GM18868 (cell line): ENCODE measurements at regions not wholly inside any gene's neighbourhood (a gene's known extent, or its start where the extent isn't known, plus 50 kb on each side); places are given as distances from the start of the nearest gene placed in this dataset.

Experiments
- ATAC-seq: cut with Tn5 transposase; IDR thresholded peaks from one replicate; pipeline ENCODE4 v1.9.1; 2021; ENCODE audit warnings: mild to moderate bottlenecking, moderate library complexity; ENCODE audit not compliant: unreplicated experiment

DNA sequence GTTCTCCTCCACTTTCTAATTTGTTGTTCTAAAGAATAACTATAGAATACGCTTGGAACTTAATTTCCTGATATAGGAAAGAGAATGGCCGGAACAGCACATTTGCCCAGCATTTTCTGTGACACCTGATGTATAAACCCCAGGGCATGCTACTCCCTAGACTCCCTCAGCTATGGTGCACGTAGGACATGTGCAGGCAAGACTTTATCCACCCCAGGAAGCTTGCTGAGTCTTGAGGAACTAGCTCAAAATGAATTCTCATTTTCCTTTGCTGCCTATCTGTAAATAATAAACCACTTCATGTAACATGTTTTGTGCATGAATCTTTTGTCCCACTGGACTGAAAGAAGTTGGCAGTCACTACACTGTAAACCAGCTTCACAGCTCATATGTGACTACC lies 535.8 kb upstream of the SLITRK1 start:
- ATAC-seq, result no peak

- ATAC-seq, result no peak
Observed at GRCh38 chr13:84417416-84417815, 535.1 kb upstream of the SLITRK1 start.

DNA sequence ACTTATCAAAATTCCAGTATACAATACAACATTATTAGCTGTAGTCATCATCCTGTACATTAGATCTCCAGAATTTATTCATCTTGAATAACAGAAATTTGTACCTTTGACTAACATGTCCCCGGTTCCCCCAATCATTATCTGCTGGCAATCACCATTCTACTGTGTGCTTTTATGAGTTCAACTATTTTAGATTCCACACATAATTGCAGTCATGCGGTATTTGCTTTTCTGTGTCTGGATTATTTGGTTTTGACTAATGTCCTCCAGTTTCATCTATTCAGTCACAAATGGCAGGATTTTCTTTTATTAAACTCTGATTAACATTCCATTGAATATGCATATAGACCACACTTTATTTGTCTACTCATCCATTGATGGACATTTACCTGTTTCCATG lies 530.7 kb upstream of the SLITRK1 start:
- no peak for ATAC-seq

DNA sequence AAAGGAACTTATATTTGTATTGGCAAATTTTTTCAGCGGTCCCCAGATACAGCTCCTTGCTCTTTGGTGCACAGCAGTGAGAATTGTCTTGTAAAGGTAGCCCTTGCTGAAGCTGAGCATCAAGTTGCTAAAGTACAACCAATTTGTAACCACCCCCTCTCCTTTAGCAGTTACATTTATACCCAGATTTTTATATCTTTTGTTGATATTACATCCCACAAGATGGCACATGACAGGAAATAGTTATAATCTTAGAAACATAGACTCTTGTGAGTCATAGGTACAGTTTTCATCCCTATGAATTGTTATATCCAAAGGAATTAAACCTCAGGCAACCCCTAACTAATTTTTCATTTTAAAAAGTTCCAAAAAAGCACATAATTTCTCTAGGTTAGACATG lies 523.0 kb upstream of the SLITRK1 start:
- ATAC-seq, result no peak

DNA sequence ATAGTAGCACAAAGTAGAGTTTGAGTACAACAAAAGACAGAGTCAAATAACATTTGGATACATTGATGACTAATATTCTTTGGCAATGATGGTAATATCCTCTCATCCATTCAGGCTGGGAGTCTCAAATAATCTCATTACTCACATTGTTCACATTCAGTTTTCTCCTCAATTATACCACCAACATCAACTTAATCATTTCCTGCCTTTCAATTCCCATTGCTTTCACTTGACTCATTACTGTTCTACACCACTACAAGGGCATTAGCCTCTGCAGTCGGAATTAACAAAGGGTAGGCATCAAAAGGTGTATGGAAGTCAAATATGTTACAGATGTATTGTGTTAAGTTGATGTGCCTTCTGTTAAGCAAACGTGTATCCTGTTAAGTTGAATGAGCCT lies 518.4 kb upstream of the SLITRK1 start:
- no peak for ATAC-seq

DNA sequence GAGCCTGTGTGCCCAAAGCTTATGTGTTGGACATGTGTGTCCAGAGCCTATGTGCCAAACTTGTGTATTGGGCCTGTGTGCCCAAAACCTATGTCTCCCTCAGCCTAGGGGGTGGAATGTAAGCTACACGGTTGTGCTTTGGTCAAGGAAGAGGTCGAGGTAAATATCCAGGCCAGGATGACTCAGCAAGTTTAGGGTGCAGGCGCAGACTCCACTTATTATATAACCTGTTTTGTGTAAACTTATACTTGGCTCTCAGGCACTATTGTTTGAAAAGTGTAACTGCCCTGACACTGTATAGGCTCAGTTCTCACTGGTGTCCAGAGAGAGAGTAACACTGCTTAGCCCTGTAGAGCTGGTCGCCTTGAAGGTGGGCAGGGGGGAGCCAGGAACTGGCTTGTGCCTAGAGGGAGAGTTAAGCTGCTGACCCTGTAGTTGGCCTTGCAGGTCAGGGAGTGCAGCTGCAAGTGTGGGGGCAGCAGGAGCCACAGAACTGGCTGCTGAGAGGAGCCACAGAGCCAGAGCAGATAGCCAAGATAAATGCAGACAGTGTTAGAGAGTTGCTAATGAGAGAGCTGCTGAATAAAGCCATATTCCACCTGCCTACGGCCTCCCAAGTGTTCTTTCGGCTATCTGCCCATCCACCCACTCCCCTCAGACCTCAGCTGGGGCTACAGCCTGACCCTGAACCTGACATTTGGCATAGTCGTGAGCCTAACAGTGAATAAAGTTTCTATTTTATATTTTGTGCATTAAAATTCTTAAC lies 517.2 kb upstream of the SLITRK1 start:
- ATAC-seq, result no peak

GRCh38 chr13:84393981-84394625 lies 511.8 kb upstream of the SLITRK1 start:
- no peak for ATAC-seq

- ATAC-seq, result no peak
Observed at GRCh38 chr13:84380866-84381265, 498.6 kb upstream of the SLITRK1 start.

GRCh38 chr13:84377106-84377505 lies 494.8 kb upstream of the SLITRK1 start:
- ATAC-seq, result no peak

- no peak for ATAC-seq
Observed at GRCh38 chr13:84366506-84366905, 484.2 kb upstream of the SLITRK1 start.

DNA sequence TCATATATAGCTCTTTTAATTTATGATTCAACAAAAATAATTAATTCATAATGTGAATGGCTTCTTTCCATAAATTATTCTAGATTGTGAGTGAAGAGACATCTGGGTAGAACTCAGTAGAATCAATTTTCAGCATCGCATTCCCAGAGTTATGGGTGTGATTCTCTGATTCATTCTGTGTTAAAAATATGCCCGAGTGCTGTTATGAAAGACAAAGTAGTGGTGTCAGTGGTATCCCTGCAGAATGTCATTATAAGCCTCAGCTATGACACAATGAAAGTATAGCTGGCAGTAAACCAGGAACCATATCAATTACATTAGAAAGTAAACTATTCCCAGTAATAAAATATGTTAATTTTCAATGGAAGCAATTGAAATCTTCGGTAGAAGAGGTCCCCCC lies 480.5 kb upstream of the SLITRK1 start:
- no peak for ATAC-seq

DNA sequence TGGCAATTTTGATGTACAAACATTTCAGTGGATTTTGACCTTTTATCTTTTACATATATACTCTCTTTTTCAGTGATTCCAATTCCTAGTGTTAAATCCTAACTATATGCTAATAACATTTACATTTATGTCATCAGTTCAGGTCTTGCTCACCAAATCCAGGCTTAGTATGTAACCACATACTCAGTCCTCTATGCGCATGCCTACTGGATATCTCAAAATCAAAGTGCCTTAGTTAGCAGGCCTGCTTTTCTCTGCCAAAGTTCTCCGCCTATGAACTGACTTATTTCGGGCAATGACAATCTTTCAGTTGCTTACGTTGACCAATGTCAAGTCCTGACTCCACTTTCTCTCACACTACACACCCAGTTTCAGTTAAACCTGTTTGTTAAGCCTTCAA lies 478.5 kb upstream of the SLITRK1 start:
- no peak for ATAC-seq

DNA sequence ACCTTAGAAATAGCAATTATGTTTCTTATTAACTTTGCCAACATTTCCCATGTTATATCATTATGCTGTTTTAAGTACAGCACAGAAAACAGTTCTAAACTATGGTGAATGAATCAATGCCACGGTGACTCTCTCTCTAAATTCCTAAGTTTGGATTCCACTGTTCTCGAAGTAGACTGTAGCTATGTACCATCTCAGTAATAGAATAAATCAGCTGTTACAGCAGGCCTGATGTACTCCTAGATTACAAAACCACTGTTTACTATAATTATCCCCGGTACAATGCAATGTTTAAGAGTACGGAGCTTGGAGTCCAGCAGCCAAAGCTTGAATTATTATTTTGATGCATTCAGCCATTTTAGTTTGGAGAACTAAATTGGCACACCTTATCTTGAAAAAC lies 476.3 kb upstream of the SLITRK1 start:
- ATAC-seq, result no peak

DNA sequence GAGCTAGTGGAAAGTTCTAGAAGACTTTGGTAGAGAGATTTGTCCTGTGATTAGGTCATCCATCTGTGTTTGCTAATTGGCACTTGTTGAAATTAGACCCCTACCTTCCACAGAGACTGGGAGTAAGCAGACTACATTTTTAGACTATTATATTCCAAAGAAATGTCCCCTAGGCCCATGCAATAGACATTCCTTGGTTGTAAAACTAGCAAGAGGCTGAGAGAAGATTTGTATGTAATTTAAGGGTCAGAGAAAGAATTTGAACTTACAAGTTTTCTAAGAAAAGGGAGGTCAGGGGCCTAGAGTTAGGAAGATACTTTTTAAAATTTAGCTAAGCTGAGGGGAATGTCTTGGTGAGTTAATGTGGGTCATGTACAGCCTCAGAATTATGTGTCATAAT lies 470.7 kb upstream of the SLITRK1 start:
- no peak for ATAC-seq

- no peak for ATAC-seq
Observed at GRCh38 chr13:84339456-84339855, 457.2 kb upstream of the SLITRK1 start.

DNA sequence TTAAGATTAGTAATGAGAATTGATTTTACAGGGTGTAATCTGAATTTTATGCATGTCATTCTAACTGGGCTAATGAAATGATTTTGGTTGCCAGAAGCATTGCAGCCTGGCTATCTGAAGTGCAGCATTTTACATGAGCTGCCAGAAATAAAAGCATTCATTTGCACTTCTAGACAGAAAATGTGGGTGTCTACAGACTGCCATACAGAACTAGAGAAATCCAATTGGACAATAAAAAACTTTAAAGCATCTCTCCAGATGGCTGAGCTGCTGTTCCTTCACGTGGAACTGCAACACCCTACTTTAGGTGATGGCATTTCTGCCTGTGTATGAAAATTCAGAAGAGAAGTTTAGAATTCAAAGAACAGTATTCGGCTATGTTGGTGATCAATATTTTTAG lies 450.1 kb upstream of the SLITRK1 start:
- ATAC-seq, result no peak

DNA sequence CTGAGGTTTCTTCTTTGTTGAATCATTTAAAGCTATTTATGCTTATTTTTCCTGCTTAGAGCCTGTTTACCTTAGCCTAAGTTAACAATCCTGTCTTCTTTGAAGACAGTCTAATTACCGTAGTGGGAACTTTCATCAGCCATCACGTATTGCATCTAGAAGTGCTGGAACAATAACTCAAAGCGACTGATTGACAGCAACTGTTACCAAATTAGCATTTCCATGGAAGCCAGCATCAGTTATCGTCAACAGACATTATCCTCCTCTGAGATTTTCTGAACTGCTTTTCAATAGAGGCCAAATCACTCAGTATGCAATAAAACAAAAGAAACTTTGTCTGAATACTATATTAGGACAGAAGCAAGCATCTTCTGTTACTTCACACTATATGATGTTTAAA lies 433.3 kb upstream of the SLITRK1 start:
- no peak for ATAC-seq

DNA sequence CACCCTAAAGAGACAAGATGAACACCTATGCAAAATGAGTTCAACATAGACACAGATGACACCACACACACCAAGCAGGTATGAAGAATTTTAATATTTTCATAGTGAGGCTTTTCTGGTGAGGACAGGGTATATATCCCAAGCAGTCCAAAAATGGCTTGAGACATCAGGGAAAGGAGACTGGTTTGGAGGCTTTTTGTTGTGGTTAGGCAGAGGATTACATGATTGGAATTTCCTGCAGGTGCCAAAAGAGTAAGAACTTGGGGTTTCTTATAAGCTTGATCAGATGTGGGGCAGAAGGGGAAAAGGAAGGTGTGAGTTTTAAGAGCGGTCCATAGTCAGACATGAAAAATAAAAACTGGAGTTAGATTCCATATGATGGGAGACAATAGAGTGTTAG lies 420.8 kb upstream of the SLITRK1 start:
- ATAC-seq, result no peak

DNA sequence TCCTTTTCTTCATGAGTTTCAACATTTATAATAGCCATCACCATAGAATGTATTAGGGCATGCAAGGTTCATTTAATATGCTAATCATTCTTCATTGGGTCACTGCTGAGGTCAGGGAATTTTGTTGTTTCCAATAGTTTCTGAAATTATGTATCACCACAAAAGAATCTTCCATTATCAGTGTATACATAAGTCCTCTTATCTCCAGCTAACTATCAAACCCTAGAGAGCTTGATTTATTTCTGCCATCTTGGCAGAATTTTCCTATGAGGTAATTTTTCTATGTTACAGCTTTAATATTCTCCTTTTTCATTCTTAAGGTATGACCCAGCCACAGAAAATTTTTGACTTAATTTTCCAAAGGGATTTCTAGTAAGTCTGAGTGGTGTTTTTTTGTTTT lies 415.0 kb upstream of the SLITRK1 start:
- ATAC-seq, result no peak

DNA sequence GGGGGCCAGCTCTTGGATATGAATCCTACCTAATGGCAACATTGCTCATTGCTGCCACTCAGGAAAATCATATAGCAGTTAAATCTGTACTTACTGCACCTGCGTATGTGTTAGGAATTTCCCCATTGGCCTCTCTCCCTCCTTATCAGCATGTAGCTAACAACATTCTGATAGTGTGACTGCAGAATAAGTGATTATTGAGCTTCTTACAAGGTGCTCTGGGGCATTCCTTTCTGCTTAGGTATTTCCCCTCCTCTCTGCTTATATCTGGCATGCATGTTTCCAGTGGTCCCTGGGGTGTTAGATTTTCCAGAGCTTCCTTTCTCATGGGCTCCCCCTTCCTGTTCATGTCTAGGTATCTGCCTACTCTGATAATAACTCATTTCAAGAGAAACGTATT lies 414.1 kb upstream of the SLITRK1 start:
- no peak for ATAC-seq

GRCh38 chr13:84294576-84294975 lies 412.3 kb upstream of the SLITRK1 start:
- no peak for ATAC-seq

DNA sequence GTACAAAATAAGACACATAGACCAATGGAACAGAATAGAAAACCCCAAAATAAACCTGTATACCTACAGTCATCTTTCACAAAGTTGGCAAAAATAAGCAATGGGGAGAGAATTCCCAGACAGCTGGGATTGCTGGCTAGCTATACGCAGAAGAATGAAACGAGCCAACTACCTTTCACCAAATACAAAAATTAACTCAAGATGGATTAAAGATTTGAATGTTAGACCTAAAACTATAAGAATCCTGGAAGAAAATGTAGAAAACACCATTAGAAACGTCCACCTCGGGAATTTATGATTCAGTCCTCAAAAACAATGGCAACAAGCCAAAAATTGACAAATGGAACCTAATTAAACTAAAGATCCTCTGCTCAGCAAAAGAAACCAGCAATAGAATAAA lies 408.1 kb upstream of the SLITRK1 start:
- ATAC-seq, result no peak

GRCh38 chr13:84279166-84279565 lies 396.9 kb upstream of the SLITRK1 start:
- no peak for ATAC-seq
